ENCODE measurements at regions not wholly inside any gene's neighbourhood (a gene's known extent, or its start where the extent isn't known, plus 50 kb on each side); places are given as distances from the start of the nearest gene placed in this dataset.
"Not testable (repeated sequence)": the region's sequence is repeated elsewhere in the genome, so short reads cannot be mapped to it uniquely, and the experiment has no call there.

DNA sequence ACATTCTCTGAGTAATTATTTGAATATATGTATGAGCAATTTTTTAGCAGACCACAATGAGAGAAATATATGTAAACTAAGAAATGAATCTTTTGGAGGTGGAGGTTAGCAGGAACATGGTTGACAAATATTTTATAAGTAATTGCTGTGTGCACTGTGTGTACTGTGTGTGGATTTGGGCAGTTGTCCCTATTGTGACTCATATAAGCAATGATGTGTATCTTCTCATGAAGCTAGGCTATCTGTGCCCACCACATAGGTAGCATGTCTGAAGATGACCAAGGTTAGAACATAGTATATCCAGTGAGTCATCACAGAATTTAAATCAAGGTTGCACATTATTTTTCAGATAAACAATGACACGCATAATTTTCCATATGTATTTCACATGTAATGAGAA is 713.9 kb upstream of the GBE1 start:
- Mint-ChIP-seq H3K27ac (no peak overlapping the region), H3K36me3 (no peaks in the 10 kb centered on the region), H3K9me3 (no peaks in the 10 kb centered on the region), H3K4me1 (no peaks in the 10 kb centered on the region), H3K4me3 (no peak overlapping the region), H3K27me3 (no peaks in the 10 kb centered on the region)
- no peak for DNase-seq
- CTCF ChIA-PET: no interaction called here

DNA sequence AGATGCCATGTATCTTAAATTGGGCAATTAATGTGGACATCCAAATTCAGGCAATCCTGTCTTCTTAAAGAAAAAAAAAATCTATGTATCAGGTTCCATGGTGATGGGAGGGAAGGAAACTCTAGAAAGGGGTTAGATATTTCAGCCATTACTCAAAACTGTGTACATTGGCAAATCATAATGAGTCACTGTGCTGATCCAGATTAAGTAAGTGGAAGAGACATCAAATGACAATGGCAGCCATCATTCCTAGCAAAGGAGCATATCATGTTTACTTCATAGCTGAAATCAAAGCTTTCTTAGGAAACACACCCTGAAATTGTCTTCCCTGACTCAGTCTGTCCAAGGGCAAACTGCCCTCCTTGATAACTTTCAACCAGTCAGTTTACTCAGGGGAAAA is 713.3 kb upstream of the GBE1 start:
- no peaks in the 10 kb centered on the region for H3K9me3 Mint-ChIP-seq
- no peak overlapping the region for H3K4me3 Mint-ChIP-seq
- no peak overlapping the region for H3K27ac Mint-ChIP-seq
- no peaks in the 10 kb centered on the region for H3K36me3 Mint-ChIP-seq
- H3K27me3 Mint-ChIP-seq: no peaks in the 10 kb centered on the region
- no peaks in the 10 kb centered on the region for H3K4me1 Mint-ChIP-seq
- CTCF ChIA-PET: no interaction called here
- DNase-seq: no peak

DNA sequence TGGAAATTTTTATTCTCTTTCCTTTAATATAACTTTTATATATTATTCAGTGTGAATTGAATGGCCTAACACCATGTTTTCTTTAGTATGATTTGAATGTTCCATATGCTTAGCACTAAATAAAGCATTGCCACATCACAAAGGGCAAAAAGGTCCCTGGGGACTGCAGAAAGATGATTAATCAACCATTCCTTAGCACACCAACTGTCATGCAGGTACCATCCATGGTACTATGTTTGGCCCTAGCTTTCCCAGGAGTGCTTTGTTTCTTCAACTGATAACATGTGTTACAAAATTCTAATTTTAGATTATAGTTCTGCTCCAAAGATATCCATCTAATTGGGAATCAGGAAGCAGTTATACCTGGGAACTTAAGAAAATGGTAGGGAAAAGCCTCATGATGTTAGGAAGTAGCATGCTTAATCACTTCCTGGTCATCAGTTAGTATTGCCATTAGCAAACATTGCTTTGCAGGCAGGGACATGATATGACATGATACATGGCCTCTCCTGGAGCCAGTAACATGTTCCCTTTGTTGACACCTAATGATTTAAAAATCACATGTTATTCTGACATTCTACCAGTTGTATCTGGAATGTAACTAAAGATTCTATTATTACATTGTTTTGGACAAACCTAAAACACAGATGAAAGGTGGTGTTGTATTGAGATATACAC is 712.6 kb upstream of the GBE1 start:
- H3K27me3 Mint-ChIP-seq: no peaks in the 10 kb centered on the region
- CTCF ChIA-PET: no interaction called here
- H3K36me3 Mint-ChIP-seq: no peaks in the 10 kb centered on the region
- no peak overlapping the region for H3K4me3 Mint-ChIP-seq
- H3K27ac Mint-ChIP-seq: no peak overlapping the region
- no peak for DNase-seq
- no peaks in the 10 kb centered on the region for H3K4me1 Mint-ChIP-seq
- no peaks in the 10 kb centered on the region for H3K9me3 Mint-ChIP-seq

DNA sequence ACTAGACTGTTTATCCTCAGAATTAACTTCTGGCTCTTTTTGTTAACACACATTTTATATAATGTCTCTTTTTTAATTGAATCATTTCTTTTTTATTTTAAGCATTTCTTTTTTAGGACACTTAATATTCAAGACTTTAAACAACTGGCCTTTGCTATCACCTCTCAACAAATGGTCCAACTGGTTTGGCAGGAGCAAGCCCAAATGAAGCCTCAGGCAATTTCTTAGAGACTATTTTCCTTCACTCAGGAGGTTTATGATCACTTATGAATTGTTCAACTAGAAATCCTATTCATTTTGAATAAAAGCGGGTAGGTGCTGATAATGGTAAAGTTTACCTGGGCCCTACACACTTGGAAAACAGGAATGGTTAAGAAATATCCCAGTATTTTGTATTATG is 705.6 kb upstream of the GBE1 start:
- Mint-ChIP-seq H3K27me3 (no peaks in the 10 kb centered on the region), H3K9me3 (no peaks in the 10 kb centered on the region), H3K36me3 (no peaks in the 10 kb centered on the region), H3K27ac (no peak overlapping the region), H3K4me3 (no peak overlapping the region), H3K4me1 (no peaks in the 10 kb centered on the region)
- no peak for DNase-seq
- CTCF ChIA-PET: no interaction called here

DNA sequence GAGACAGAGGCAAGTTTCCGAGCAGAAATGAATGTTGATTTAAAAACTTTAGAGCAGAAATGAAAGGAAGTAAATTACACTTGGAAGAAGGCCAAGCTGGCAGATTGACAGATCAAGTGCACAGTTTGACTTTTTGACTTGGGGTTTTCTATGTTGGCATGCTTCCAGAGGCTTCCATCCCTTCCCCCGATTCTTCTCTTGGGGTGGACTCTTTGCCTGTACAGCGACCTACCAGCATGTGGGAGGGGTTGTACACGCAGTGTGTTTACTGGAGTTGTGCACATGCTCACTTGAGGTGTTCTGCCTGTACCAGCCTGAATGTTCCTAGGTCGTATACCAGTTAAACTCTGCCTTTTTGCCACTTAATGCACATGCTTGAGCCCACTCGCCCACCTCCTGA is 701.5 kb upstream of the GBE1 start:
- H3K4me1 Mint-ChIP-seq: no peaks in the 10 kb centered on the region
- no peak overlapping the region for H3K27ac Mint-ChIP-seq
- no peaks in the 10 kb centered on the region for H3K9me3 Mint-ChIP-seq
- CTCF ChIA-PET: no interaction called here
- no peak overlapping the region for H3K4me3 Mint-ChIP-seq
- H3K27me3 Mint-ChIP-seq: no peaks in the 10 kb centered on the region
- H3K36me3 Mint-ChIP-seq: no peaks in the 10 kb centered on the region
- no peak for DNase-seq

DNA sequence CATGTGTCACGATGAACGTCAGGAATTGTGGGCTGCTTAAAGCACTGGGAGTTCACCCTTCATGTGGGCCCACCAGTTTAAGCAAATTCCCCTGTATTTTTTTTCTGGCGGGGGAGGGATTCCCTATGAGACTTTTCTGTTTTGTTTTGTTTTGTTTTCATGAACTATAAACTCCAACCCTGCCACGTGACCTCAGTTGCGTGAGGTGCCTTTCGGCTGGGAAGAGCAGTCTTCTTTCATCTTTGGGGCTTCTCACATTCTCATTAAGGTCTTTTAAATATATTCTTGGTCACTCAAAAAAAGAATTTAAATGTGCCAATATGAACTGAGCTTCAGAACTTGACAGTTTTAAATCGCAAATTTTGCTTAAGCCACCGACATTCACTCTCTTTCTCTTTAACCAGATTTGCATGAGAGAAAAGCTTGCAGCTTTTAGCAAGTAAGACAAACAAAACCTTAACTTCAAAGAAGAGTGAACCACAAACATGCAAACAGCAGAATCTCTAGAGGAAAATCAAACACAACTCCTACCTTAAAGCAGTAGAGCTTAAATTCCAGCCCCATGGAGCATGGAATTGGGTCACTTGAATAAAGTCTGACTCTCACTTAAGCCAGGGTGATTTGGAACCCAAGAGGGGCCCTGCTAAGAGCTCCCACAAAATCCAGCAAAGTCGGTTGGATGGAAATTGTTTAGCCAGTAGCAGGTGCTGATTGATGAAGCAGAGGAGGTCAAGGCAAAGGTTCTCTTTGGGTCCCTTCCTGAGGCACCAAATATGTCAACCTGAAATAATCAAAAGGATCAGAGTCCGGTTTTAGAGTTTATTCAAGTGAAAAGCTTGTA is 699.8 kb upstream of the GBE1 start:
- Mint-ChIP-seq H3K27ac (no peak overlapping the region), H3K4me3 (no peak overlapping the region)

DNA sequence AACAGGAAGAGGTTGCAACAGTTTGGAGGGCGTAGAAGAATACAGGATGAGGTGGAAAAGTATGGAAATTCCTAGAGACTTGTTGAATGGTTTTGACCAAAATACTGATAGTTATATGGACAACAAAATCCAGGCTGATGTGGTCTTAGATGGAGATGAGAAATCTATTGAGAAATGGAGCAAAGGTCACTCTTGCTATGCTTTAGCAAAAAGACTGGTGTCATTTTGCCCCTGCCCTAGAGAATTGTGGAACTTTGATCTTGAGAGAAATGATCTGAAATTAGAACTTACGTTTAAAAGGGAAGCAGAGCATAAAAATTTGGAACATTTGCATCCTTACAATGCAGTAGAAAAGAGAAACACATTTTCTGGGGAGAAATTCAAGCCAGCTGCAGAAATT is 686.9 kb upstream of the GBE1 start:
- no peak for DNase-seq
- Mint-ChIP-seq H3K4me3 (no peak overlapping the region), H3K9me3 (peaks cover 3% of the 10 kb centered on the region), H3K4me1 (no peaks in the 10 kb centered on the region), H3K27me3 (no peaks in the 10 kb centered on the region), H3K36me3 (no peaks in the 10 kb centered on the region), H3K27ac (no peak overlapping the region)
- CTCF ChIA-PET: no interaction called here

More for the DNA sequence above, 699.8 kb upstream of the GBE1 start:
- Mint-ChIP-seq H3K4me1 (no peaks in the 10 kb centered on the region), H3K9me3 (no peaks in the 10 kb centered on the region), H3K27me3 (no peaks in the 10 kb centered on the region), H3K36me3 (no peaks in the 10 kb centered on the region)
- DNase-seq: no peak
- CTCF ChIA-PET: no interaction called here

DNA sequence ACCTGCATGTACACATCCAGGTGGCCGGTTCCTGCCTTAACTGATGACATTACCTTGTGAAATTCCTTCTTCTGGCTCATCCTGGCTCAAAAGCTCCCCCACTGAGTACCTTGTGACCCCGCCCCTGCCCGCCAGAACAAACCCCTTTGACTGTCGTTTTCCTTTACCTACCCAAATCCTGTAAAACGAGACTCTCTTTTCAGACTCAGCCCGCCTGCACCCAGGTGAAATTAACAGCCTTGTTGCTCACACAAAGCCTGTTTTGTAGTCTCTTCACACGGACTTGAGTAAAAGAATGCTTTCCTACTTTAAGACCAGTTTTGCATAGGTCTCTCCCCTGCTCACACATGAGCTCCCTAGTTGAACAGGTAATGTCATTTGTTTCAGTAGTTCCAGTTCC is 667.4 kb upstream of the GBE1 start:
- H3K27ac Mint-ChIP-seq, H3K27me3 Mint-ChIP-seq, DNase-seq, H3K36me3 Mint-ChIP-seq, H3K4me3 Mint-ChIP-seq, H3K9me3 Mint-ChIP-seq, H3K4me1 Mint-ChIP-seq, CTCF ChIA-PET: not testable (repeated sequence)

DNA sequence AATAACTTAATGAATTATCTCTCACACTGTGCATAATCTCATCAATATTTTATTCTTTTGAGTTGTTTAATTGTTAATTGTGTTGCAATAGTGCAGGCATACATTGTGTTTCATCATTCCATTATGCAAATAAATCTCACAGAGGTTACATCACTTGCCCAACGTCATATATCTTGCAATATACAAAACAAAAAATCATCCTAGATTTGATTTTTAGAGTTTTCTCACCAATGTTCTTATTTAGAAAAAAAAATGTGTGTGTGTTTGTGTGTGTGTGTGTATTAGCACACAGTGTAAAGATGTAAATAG is 662.5 kb upstream of the GBE1 start:
- Mint-ChIP-seq H3K4me3 (no peak overlapping the region), H3K4me1 (no peaks in the 10 kb centered on the region), H3K27ac (no peak overlapping the region), H3K27me3 (no peaks in the 10 kb centered on the region), H3K9me3 (peaks cover 1% of the 10 kb centered on the region), H3K36me3 (no peaks in the 10 kb centered on the region)
- no peak for DNase-seq
- CTCF ChIA-PET: no interaction called here

DNA sequence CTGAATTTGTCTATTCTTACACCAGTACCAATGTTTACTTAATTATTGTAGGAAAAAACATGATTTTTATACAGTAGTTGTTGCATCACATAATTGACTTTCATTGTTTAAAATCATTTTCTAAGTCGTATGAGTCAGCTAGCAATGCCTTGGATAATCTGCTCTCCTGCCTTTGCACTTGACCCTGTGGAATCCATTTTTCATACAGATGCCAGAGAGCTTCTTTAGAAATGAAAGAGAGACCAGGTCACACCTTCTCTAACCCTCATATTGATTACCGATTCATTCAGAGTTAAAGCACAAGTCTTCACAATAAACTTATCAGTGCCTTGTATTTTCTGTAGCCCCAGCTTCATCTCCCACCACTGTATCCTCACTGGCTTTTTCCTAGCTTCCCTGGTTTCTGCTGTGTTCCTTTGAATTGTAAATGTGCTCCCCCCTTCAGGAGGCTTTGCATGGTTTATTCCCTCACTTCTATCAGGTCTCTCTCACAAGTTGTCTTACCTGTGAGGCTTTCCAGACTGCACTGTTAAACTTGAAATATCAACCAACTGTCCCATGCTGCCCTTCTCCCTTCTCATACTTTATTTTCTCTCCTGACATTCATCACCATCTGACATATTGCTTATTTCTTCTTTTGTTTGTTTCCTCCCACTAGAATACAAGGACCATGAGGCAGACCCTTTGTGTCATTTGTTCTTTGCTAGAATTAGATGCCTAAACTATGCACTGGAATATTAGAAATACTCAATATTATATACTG is 662.0 kb upstream of the GBE1 start:
- DNase-seq: no peak
- Mint-ChIP-seq H3K27ac (no peak overlapping the region), H3K4me1 (no peaks in the 10 kb centered on the region), H3K36me3 (no peaks in the 10 kb centered on the region), H3K27me3 (no peaks in the 10 kb centered on the region), H3K4me3 (no peak overlapping the region), H3K9me3 (peaks cover 1% of the 10 kb centered on the region)
- CTCF ChIA-PET: no interaction called here

DNA sequence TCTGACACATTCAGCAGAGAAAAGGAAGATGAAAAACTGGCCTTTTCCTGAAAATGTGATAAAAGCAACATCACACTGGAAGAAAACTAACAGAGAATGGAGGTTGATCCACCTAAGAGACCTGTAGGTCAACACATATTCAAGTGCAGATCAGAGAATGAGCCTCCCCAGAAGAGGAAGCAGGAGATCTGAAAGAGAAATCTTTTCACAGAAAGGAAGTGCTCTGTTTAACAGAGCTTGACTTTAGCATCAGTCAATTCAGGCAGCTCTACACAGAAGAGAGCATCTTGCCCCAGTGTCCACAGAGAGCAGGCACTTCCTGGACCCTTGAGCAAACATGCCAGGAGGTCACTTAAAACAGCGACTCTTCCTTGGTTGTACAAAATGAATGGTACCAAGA is 655.4 kb upstream of the GBE1 start:
- no peak overlapping the region for H3K27ac Mint-ChIP-seq
- H3K27me3 Mint-ChIP-seq: no peaks in the 10 kb centered on the region
- no peak overlapping the region for H3K4me3 Mint-ChIP-seq
- H3K4me1 Mint-ChIP-seq: no peaks in the 10 kb centered on the region
- H3K9me3 Mint-ChIP-seq: peaks cover 3% of the 10 kb centered on the region
- no peaks in the 10 kb centered on the region for H3K36me3 Mint-ChIP-seq
- no peak for DNase-seq
- CTCF ChIA-PET: no interaction called here

DNA sequence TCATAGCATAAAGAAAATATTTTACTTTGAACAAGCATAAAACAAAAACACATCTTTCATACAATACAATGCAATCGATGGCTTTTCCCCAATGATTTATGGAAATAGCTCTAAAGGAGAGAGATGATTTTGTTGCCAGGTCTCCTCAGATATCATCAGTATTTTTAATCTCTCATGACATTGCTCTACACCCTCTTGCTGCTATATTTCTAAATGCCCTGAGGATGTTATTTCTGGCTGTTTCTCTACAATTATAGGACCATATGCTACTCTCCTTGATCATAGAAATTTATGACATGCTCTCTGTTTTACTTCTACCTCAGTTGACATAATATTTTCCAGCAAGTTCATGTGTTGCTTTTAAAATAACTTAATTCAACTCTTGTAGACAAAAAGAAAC is 654.9 kb upstream of the GBE1 start:
- no peak for DNase-seq
- Mint-ChIP-seq H3K27ac (no peak overlapping the region), H3K27me3 (no peaks in the 10 kb centered on the region), H3K4me1 (no peaks in the 10 kb centered on the region), H3K36me3 (no peaks in the 10 kb centered on the region), H3K9me3 (peaks cover 3% of the 10 kb centered on the region), H3K4me3 (no peak overlapping the region)
- CTCF ChIA-PET: no interaction called here

DNA sequence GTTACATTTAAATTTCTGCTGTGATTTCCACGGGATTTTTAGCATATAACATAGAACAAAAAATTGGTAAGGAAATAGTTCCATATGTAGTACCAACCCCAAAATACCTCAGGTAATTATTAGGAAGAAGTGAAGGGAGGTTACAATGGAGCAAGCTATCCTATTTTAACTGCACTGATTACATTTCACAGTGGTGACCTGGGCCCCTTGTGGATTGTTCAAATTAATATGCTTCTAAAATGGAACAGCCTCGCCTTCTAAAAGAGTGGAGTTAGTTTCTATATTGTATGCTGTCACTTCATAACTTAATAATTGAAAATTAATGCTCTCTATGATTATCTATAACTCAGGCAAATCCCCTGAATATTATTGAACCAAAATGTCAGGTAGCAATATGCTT is 651.7 kb upstream of the GBE1 start:
- CTCF ChIA-PET: no interaction called here
- no peak for DNase-seq
- Mint-ChIP-seq H3K36me3 (no peaks in the 10 kb centered on the region), H3K4me1 (no peaks in the 10 kb centered on the region), H3K27ac (no peak overlapping the region), H3K27me3 (no peaks in the 10 kb centered on the region), H3K4me3 (no peak overlapping the region), H3K9me3 (peaks cover 2% of the 10 kb centered on the region)

DNA sequence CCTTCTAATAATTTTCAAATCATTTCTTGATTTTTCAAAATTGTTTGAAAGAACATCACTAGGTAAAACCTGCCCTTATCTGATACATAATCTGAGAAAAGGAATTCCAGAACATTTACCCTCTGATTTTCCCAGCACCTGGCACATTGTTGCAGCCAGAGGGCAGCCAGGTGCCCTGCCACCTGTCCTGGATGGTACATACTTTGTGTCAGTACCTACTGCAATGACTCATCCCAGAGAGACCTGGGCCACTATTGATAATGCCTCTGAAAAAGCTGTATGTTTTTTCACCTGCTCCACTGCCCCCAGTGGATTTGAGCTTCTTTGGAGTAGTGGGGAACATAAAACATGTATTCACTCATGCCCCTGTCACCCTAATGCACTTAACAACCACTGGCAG is 648.9 kb upstream of the GBE1 start:
- H3K27me3 Mint-ChIP-seq: no peaks in the 10 kb centered on the region
- no peaks in the 10 kb centered on the region for H3K36me3 Mint-ChIP-seq

DNA sequence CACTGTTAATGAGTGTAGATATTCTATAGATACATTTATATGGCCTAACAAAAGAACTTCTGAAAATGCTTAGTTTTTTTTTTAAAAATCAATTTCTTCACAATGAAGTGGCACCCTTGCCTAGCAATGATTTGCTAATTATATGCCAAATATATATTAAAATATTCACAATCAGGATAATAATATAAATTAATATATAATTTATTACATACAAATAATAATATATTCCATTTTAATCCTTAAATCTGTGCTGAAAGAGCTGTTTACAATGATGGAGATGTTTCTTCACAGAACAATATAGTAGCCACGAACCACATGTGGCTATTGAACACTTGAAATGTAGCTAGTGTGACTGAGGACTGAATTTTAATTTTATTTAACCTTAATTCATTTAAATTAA is 648.4 kb upstream of the GBE1 start:
- CTCF ChIA-PET: no interaction called here
- Mint-ChIP-seq H3K27ac (no peak overlapping the region), H3K36me3 (no peaks in the 10 kb centered on the region), H3K9me3 (peaks cover 2% of the 10 kb centered on the region), H3K27me3 (no peaks in the 10 kb centered on the region), H3K4me1 (no peaks in the 10 kb centered on the region), H3K4me3 (no peak overlapping the region)
- no peak for DNase-seq

More for the DNA sequence above, 648.9 kb upstream of the GBE1 start:
- peaks cover 2% of the 10 kb centered on the region for H3K9me3 Mint-ChIP-seq
- no peak overlapping the region for H3K27ac Mint-ChIP-seq
- CTCF ChIA-PET: no interaction called here
- DNase-seq: no peak
- no peaks in the 10 kb centered on the region for H3K4me1 Mint-ChIP-seq
- no peak overlapping the region for H3K4me3 Mint-ChIP-seq

All from activated naive CD4-positive, alpha-beta T cell treated with anti-CD3 and anti-CD28 coated beads, Interleukin-2, amount 10 ng/mL, durations not matched to agents 7 days and 5 days (primary cell).